ENCODE measurements at regions not wholly inside any gene's neighbourhood (a gene's known extent, or its start where the extent isn't known, plus 50 kb on each side); places are given as distances from the start of the nearest gene placed in this dataset.

DNA sequence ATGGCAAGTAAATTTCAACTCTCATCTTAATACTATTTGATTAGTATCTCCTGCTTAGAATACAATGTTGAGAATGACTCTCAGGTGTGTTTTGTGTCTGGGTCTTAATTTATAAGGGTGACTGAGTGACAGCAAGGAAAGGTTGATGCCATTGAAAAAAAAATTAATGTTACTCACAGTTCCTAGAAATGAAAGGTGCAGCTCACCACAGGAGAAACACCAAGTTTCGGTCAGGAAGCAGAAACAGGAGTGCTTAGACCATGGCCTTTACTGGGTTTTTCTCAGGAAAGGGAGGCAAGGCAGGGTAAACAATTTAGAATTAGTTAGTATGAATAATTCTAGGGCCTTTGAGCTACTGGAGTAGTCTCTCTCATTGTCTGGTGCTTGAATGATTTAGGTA lies 159.2 kb upstream of the C9orf72 start:
- TF ChIP-seq, protein P1, sequence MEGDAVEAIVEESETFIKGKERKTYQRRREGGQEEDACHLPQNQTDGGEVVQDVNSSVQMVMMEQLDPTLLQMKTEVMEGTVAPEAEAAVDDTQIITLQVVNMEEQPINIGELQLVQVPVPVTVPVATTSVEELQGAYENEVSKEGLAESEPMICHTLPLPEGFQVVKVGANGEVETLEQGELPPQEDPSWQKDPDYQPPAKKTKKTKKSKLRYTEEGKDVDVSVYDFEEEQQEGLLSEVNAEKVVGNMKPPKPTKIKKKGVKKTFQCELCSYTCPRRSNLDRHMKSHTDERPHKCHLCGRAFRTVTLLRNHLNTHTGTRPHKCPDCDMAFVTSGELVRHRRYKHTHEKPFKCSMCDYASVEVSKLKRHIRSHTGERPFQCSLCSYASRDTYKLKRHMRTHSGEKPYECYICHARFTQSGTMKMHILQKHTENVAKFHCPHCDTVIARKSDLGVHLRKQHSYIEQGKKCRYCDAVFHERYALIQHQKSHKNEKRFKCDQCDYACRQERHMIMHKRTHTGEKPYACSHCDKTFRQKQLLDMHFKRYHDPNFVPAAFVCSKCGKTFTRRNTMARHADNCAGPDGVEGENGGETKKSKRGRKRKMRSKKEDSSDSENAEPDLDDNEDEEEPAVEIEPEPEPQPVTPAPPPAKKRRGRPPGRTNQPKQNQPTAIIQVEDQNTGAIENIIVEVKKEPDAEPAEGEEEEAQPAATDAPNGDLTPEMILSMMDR (IDR thresholded peaks at IDR 0.05), result no peak
- no peak for TF ChIP-seq POLR2A (IDR thresholded peaks at IDR 0.05)

All from lower leg skin (tissue), 3 donors.